PC-9 (cell line): ENCODE measurements at regions not wholly inside any gene's neighbourhood (a gene's known extent, or its start where the extent isn't known, plus 50 kb on each side); places are given as distances from the start of the nearest gene placed in this dataset.
A peak's percentile ranks its signal among the peaks of the same experiment; 100 is the strongest.
"Not testable (repeated sequence)": the region's sequence is repeated elsewhere in the genome, so short reads cannot be mapped to it uniquely, and the experiment has no call there.

Experiments
- BruUV-seq: library from RNA; stranded (reverse); fragments of 400-500 nt; replicated peaks from 2 replicates; lab custom pipeline; 2021; lab: Mats Ljungman, UMichigan
- CTCF ChIA-PET: fragments of 300-600 bp; sonication (Branson Sonifier 250); formaldehyde crosslinking; loops from one replicate; lab custom pipeline; 2022; ENCODE audit warnings: antibody characterized with exemption; lab: Charles Lee
- POLR2A ChIA-PET: fragments of 300-600 bp; sonication (Branson Sonifier 250); formaldehyde crosslinking; loops from one replicate; lab custom pipeline; 2022; ENCODE audit warnings: antibody characterized with exemption; ENCODE audit not compliant: unreplicated experiment; lab: Charles Lee
- DNase-seq, 2 experiments: peaks; one replicate each; pipeline versions ENCODE4 v3.0.0 to v3.0.0-alpha.2; 2015 to 2022; ENCODE audit warnings: mixed read lengths in 1 of 2
- H2AFZ ChIP-seq: fragments of 200-600 bp; sonication (generic); 2 replicates; pipeline ENCODE4 v1.8.1; 2017; ENCODE audit warnings: antibody characterized with exemption
- H3F3A ChIP-seq: fragments of 200-600 bp; sonication (generic); 2 replicates; pipeline ENCODE4 v1.8.1; 2017; ENCODE audit warnings: antibody characterized with exemption, mild to moderate bottlenecking, low read depth; ENCODE audit not compliant: insufficient read depth
- H3K27ac ChIP-seq: fragments of 200-600 bp; sonication (generic); 2 replicates; pipeline ENCODE4 v1.6.1; 2016; ENCODE audit warnings: mixed run types
- H3K27me3 ChIP-seq: fragments of 200-600 bp; sonication (generic); 2 replicates; pipeline ENCODE4 v1.6.1; 2016; ENCODE audit warnings: low read depth, mixed run types; ENCODE audit not compliant: insufficient read depth
- H3K36me3 ChIP-seq: fragments of 200-600 bp; sonication (generic); 2 replicates; pipeline ENCODE4 v1.6.1; 2016; ENCODE audit warnings: low read depth, mixed run types
- H3K4me1 ChIP-seq: fragments of 200-600 bp; sonication (generic); replicated peaks from 2 replicates; pipeline ENCODE4 v1.6.1; 2016; ENCODE audit warnings: mixed run types; ENCODE audit not compliant: insufficient read depth
- H3K4me2 ChIP-seq: fragments of 200-600 bp; sonication (generic); 2 replicates; pipeline ENCODE4 v1.6.1; 2017; ENCODE audit warnings: mixed run types
- H3K4me3 ChIP-seq: fragments of 200-600 bp; sonication (generic); 2 replicates; pipeline ENCODE4 v1.6.1; 2016; ENCODE audit warnings: mixed run types
- H3K79me2 ChIP-seq: fragments of 200-600 bp; sonication (generic); 2 replicates; pipeline ENCODE4 v1.6.1; 2017; ENCODE audit warnings: low read depth, mixed run types
- H3K9me2 ChIP-seq: fragments of 200-600 bp; sonication (generic); 2 replicates; pipeline ENCODE4 v1.8.1; 2017; ENCODE audit warnings: mild to moderate bottlenecking; ENCODE audit not compliant: insufficient read depth
- H3K9me3 ChIP-seq: fragments of 200-600 bp; sonication (generic); 2 replicates; pipeline ENCODE4 v1.8.1; 2016; ENCODE audit warnings: low read depth; ENCODE audit not compliant: insufficient read depth
- H4K20me1 ChIP-seq: fragments of 200-600 bp; sonication (generic); 2 replicates; pipeline ENCODE4 v1.8.1; 2017; ENCODE audit not compliant: insufficient read depth
- intact Hi-C: fragments of 100-400 bp; cut with micrococcal nuclease; formaldehyde crosslinking; loops from one replicate; pipeline ENCODE4 v1.10.0; 2022; ENCODE audit not compliant: unreplicated experiment
- TF ChIP-seq, protein P1 (sequence below): fragments of 200-600 bp; sonication (generic); conservative IDR thresholded peaks from 2 replicates; pipeline ENCODE4 v1.6.1; 2017; ENCODE audit warnings: mixed run types, antibody characterized with exemption, mild to moderate bottlenecking, moderate library complexity

DNA sequence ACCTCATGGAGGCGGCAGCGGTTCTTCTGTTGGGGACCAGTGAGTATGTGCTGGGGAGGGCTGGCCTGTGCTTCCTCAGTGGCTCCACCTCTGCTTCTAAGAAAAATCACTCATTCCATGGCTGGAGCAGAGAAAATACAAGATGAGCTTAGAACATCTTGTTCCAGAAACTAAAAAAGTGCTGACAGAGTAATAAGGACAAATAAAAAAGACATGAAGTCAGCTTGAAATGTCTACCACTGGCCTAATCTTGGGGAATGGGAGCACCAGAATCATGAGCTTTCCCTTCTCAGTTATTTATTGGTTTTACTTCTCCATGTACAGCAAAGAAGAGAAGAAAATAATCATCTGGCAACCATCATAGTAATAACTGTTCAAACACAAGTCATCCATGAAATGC is 81.1 kb upstream of the TEKT4 start:
- intact Hi-C loops, H3K4me1 ChIP-seq, DNase-seq, H3F3A ChIP-seq, H2AFZ ChIP-seq, H3K9me3 ChIP-seq, POLR2A ChIA-PET, H3K9me2 ChIP-seq, H3K4me2 ChIP-seq, H3K27ac ChIP-seq, CTCF ChIA-PET, H3K79me2 ChIP-seq, H4K20me1 ChIP-seq, H3K4me3 ChIP-seq, BruUV-seq, H3K27me3 ChIP-seq, H3K36me3 ChIP-seq: not testable (repeated sequence)

GRCh38 chr2:94797235-94797634 is 74.0 kb upstream of the TEKT4 start:
- CTCF ChIA-PET, DNase-seq, POLR2A ChIA-PET: not testable (repeated sequence)

More at GRCh38 chr2:94797235-94797634, 74.0 kb upstream of the TEKT4 start:
- H3F3A ChIP-seq, H3K4me3 ChIP-seq, BruUV-seq, H3K79me2 ChIP-seq, H3K9me2 ChIP-seq, H3K36me3 ChIP-seq, H3K27ac ChIP-seq, H3K9me3 ChIP-seq, H3K27me3 ChIP-seq, H3K4me1 ChIP-seq, H3K4me2 ChIP-seq, H2AFZ ChIP-seq, intact Hi-C loops, H4K20me1 ChIP-seq: not testable (repeated sequence)
- TF ChIP-seq, protein P1, sequence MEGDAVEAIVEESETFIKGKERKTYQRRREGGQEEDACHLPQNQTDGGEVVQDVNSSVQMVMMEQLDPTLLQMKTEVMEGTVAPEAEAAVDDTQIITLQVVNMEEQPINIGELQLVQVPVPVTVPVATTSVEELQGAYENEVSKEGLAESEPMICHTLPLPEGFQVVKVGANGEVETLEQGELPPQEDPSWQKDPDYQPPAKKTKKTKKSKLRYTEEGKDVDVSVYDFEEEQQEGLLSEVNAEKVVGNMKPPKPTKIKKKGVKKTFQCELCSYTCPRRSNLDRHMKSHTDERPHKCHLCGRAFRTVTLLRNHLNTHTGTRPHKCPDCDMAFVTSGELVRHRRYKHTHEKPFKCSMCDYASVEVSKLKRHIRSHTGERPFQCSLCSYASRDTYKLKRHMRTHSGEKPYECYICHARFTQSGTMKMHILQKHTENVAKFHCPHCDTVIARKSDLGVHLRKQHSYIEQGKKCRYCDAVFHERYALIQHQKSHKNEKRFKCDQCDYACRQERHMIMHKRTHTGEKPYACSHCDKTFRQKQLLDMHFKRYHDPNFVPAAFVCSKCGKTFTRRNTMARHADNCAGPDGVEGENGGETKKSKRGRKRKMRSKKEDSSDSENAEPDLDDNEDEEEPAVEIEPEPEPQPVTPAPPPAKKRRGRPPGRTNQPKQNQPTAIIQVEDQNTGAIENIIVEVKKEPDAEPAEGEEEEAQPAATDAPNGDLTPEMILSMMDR = peak; percentile 85
